Colonic mucosa (tissue), 4 donors: ENCODE measurements at regions not wholly inside any gene's neighbourhood (a gene's known extent, or its start where the extent isn't known, plus 50 kb on each side); places are given as distances from the start of the nearest gene placed in this dataset.

Experiments used
- DNase-seq: peaks from one replicate; pipeline ENCODE4 v3.0.0-alpha.2; 2020
- H3K27ac ChIP-seq: fragments of 200-600 bp; one replicate; pipeline ENCODE4 v1.8.0; 2021
- H3K27me3 ChIP-seq: fragments of 200-600 bp; one replicate; pipeline ENCODE4 v1.8.0; 2021
- H3K36me3 ChIP-seq: fragments of 200-600 bp; one replicate; pipeline ENCODE4 v1.8.0; 2021
- H3K4me1 ChIP-seq: fragments of 200-600 bp; one replicate; pipeline ENCODE4 v1.8.0; 2021; ENCODE audit warnings: mild to moderate bottlenecking
- H3K4me3 ChIP-seq: fragments of 200-600 bp; one replicate; pipeline ENCODE4 v1.8.0; 2021
- H3K9ac ChIP-seq, 2 donors: one replicate each; pipeline ENCODE4 v1.7.0; 2013; ENCODE audit warnings: control low read depth in 2 of 2, low read depth in 2 of 2, low read length in 2 of 2
- H3K9me3 ChIP-seq: fragments of 200-600 bp; one replicate; pipeline ENCODE4 v1.8.0; 2021
- CTCF ChIP-seq: fragments of 200-600 bp; IDR thresholded peaks from one replicate; pipeline ENCODE4 v1.8.0; 2022; ENCODE audit warnings: antibody characterized with exemption, mild to moderate bottlenecking
- intact Hi-C: fragments of 100-400 bp; cut with DNase I; formaldehyde crosslinking; loops from one replicate; pipeline ENCODE4 v1.14.1; 2022
- donor health status: healthy.
- donor health status: DM: no; HTN: no; CAD: no.
- donor health status: DM: no; HTN: no; CAD: no.

GRCh38 chr5:144538845-144539244 lies 368.2 kb downstream of the KCTD16 start:
- Histone ChIP-seq H3K27me3 (no peaks in the 10 kb centered on the region), H3K4me3 (no peak overlapping the region), H3K9me3 (no peaks in the 10 kb centered on the region), H3K9ac (no peak overlapping the region), H3K27ac (no peak overlapping the region), H3K36me3 (no peaks in the 10 kb centered on the region), H3K4me1 (no peaks in the 10 kb centered on the region)
- no peak for TF ChIP-seq CTCF
- DNase-seq: no peak
- intact Hi-C loops: no loop called here
